Calu3 (cell line): ENCODE measurements at regions not wholly inside any gene's neighbourhood (a gene's known extent, or its start where the extent isn't known, plus 50 kb on each side); places are given as distances from the start of the nearest gene placed in this dataset.

ENCODE experiments used
- BruUV-seq: library from RNA; stranded (reverse); fragments of 400-500 nt; replicated peaks from 2 replicates; lab custom pipeline; 2021; lab: Mats Ljungman, UMichigan
- CTCF ChIA-PET: fragments of 300-600 bp; sonication (Branson Sonifier 250); formaldehyde crosslinking; loops from one replicate; lab custom pipeline; 2022; ENCODE audit warnings: antibody characterized with exemption; lab: Charles Lee
- DNase-seq: peaks from one replicate; pipeline ENCODE4 v3.0.0; 2022
- H3K27ac Mint-ChIP-seq: one replicate; pipeline ENCODE4 v1.8.0; 2022; ENCODE audit warnings: mixed read lengths; ENCODE audit not compliant: unreplicated experiment
- H3K27me3 Mint-ChIP-seq: one replicate; pipeline ENCODE4 v1.8.0; 2022; ENCODE audit warnings: mixed read lengths; ENCODE audit not compliant: unreplicated experiment
- H3K36me3 Mint-ChIP-seq: one replicate; pipeline ENCODE4 v1.8.0; 2022; ENCODE audit warnings: mild to moderate bottlenecking, moderate library complexity, mixed read lengths; ENCODE audit not compliant: insufficient read depth, unreplicated experiment
- H3K4me1 Mint-ChIP-seq: one replicate; pipeline ENCODE4 v1.8.0; 2022; ENCODE audit warnings: mild to moderate bottlenecking, low read depth, mixed read lengths; ENCODE audit not compliant: unreplicated experiment
- H3K4me3 Mint-ChIP-seq: one replicate; pipeline ENCODE4 v1.8.0; 2022; ENCODE audit warnings: mild to moderate bottlenecking, low read depth, moderate library complexity, mixed read lengths; ENCODE audit not compliant: unreplicated experiment
- H3K9me3 Mint-ChIP-seq: one replicate; pipeline ENCODE4 v1.8.0; 2022; ENCODE audit warnings: low read depth, mixed read lengths; ENCODE audit not compliant: unreplicated experiment
- intact Hi-C: fragments of 100-400 bp; cut with micrococcal nuclease; formaldehyde crosslinking; loops from one replicate; pipeline ENCODE4 v1.10.0; 2022; ENCODE audit not compliant: unreplicated experiment
- TF ChIP-seq, protein P1 (sequence below): fragments of 200-600 bp; IDR thresholded peaks from one replicate; pipeline ENCODE4 v1.8.0; 2022; ENCODE audit warnings: antibody characterized with exemption; ENCODE audit not compliant: unreplicated experiment

DNA sequence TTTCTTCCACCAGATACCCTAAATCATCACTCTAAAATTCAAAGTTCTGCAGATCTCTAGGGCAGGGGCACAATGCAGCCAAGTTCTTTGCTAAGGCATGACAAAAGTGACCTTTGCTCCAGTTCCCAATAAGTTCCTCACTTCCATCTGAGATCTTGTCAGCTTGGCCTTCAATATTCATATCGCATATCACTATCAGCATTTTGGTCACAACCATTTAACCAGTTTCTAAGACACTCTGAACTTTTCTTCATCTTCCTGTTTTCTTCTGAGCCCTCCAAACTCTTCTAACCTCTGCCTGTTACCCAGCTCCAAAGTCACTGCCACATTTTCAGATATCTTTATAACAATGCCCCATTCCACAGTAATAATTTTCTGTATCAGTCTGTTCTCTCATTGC lies 452.6 kb upstream of the TRIB2 start:
- no peaks in the 10 kb centered on the region for H3K27me3 Mint-ChIP-seq
- H3K27ac Mint-ChIP-seq: no peak overlapping the region
- TF ChIP-seq, protein P1, sequence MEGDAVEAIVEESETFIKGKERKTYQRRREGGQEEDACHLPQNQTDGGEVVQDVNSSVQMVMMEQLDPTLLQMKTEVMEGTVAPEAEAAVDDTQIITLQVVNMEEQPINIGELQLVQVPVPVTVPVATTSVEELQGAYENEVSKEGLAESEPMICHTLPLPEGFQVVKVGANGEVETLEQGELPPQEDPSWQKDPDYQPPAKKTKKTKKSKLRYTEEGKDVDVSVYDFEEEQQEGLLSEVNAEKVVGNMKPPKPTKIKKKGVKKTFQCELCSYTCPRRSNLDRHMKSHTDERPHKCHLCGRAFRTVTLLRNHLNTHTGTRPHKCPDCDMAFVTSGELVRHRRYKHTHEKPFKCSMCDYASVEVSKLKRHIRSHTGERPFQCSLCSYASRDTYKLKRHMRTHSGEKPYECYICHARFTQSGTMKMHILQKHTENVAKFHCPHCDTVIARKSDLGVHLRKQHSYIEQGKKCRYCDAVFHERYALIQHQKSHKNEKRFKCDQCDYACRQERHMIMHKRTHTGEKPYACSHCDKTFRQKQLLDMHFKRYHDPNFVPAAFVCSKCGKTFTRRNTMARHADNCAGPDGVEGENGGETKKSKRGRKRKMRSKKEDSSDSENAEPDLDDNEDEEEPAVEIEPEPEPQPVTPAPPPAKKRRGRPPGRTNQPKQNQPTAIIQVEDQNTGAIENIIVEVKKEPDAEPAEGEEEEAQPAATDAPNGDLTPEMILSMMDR: no peak
- peaks cover 2% of the 10 kb centered on the region for H3K9me3 Mint-ChIP-seq
- no peaks in the 10 kb centered on the region for H3K36me3 Mint-ChIP-seq
- CTCF ChIA-PET: no interaction called here
- BruUV-seq: no TSS peak
- H3K4me3 Mint-ChIP-seq: no peak overlapping the region
- no peaks in the 10 kb centered on the region for H3K4me1 Mint-ChIP-seq
- intact Hi-C loops: no loop called here
- no peak for DNase-seq

DNA sequence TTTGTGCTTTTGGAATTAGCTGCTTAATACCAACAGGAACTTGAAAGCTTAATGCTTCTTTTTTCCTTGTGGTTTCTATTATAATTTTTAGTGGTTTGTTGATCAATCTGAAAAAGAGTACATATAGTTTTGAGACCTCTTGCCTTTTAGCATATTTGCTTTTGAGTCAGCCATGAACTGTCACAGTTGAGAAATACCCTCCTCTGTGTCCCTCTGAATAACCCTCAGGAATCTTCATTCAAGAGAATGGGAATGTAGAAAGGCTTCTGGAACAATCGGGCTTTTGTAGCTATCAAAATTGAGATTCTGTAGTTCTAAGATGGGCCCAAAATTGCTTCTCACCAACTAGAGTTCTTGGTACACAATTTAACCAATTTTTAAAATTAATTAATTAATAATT lies 451.1 kb upstream of the TRIB2 start:
- TF ChIP-seq, protein P1: no peak
- no TSS peak for BruUV-seq
- Mint-ChIP-seq H3K4me3 (no peak overlapping the region), H3K36me3 (no peaks in the 10 kb centered on the region), H3K4me1 (no peaks in the 10 kb centered on the region), H3K27ac (no peak overlapping the region), H3K9me3 (peaks cover 2% of the 10 kb centered on the region), H3K27me3 (no peaks in the 10 kb centered on the region)
- no peak for DNase-seq
- CTCF ChIA-PET: no interaction called here
- intact Hi-C loops: no loop called here

DNA sequence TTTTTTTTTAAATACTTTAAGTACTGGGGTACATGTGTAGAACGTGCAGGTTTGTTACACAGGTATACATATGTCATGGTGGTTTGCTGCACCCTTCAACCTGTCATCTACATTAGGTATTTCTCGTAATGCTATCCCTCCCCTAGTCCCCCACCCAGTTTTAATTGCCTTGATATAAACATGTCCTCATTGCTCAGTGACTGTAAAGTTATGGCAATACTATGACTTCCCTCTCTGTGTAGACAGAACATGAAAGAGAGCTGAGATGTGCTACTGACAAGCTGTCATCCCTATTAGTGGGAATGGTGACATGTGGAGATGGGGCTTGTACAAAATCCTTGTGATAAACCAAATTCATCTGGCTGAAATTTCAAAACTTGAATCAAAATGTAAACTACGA lies 449.7 kb upstream of the TRIB2 start:
- H3K27ac Mint-ChIP-seq: no peak overlapping the region
- CTCF ChIA-PET: no interaction called here
- H3K4me3 Mint-ChIP-seq: no peak overlapping the region
- H3K9me3 Mint-ChIP-seq: no peaks in the 10 kb centered on the region
- no peaks in the 10 kb centered on the region for H3K27me3 Mint-ChIP-seq
- no peaks in the 10 kb centered on the region for H3K36me3 Mint-ChIP-seq
- intact Hi-C loops: no loop called here
- DNase-seq: no peak
- H3K4me1 Mint-ChIP-seq: no peaks in the 10 kb centered on the region
- TF ChIP-seq, protein P1: no peak
- BruUV-seq: no TSS peak

DNA sequence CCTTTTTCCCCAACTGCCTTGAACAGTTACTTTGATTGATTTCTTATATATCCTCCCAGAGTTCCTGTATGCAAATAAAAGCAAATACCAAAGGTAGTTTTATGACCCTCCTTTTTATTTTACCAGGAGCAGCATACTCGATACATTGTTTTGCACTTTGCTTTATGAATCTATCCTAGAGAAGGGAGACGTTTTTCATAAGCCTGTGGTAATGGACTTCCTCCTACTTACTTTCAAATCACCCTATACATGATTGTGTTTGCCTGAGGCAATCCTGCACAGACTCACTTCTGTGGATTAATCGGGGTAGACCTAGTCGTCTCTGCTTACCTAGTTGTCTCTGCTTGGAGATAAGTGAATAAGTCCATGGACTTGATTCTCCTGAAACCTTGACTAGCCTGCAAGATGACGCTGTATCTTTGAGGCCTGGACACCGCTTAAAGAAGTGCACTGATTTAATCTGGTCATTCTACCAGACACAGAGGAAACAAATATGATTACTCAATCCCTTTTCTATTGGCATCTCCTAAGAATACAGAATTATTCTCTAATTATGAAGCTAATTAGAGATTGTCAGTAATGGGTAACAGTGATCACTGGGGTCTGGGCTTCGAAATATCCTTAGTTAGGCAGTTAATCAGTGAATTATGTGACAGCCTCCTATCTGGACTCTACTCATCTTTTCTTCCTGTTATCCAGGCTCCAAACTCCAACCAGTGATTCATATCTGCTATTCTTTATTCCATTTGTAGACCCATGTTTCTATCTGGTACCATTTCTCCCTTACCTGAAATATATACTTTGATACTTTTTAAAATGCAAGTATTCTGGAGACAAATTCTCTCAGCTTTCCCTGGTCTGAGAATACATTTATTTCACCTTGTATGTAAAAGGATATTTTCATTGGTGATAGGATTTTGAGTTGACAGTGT lies 447.4 kb upstream of the TRIB2 start:
- TF ChIP-seq, protein P1: no peak
- H3K4me3 Mint-ChIP-seq: no peak overlapping the region
- no TSS peak for BruUV-seq
- H3K4me1 Mint-ChIP-seq: no peaks in the 10 kb centered on the region
- no peaks in the 10 kb centered on the region for H3K27me3 Mint-ChIP-seq
- CTCF ChIA-PET: no interaction called here
- H3K9me3 Mint-ChIP-seq: no peaks in the 10 kb centered on the region
- H3K36me3 Mint-ChIP-seq: no peaks in the 10 kb centered on the region
- DNase-seq: no peak
- intact Hi-C loops: no loop called here
- H3K27ac Mint-ChIP-seq: no peak overlapping the region
